ENCODE measurements at regions not wholly inside any gene's neighbourhood (a gene's known extent, or its start where the extent isn't known, plus 50 kb on each side); places are given as distances from the start of the nearest gene placed in this dataset.

DNA sequence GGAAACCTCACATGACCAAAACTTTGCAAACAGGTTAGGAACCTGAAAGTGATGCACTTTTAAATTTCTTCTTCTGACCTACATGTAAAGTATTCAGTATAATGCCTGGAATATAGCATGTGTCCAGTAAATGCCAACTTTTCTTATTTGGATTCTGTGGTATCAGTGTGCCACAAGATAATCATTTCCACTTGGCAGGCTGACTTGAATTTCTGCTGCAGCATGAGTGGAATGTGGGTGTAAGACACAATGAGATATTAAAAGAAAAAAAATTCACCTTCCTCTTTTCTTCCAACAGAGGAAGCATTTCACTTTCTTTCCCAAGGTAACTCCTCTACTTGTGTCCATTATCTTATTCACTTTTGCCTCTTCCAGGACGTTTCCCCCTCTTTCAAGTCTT is 141.9 kb upstream of the PRKD1 start:
- TF ChIP-seq, protein P1, sequence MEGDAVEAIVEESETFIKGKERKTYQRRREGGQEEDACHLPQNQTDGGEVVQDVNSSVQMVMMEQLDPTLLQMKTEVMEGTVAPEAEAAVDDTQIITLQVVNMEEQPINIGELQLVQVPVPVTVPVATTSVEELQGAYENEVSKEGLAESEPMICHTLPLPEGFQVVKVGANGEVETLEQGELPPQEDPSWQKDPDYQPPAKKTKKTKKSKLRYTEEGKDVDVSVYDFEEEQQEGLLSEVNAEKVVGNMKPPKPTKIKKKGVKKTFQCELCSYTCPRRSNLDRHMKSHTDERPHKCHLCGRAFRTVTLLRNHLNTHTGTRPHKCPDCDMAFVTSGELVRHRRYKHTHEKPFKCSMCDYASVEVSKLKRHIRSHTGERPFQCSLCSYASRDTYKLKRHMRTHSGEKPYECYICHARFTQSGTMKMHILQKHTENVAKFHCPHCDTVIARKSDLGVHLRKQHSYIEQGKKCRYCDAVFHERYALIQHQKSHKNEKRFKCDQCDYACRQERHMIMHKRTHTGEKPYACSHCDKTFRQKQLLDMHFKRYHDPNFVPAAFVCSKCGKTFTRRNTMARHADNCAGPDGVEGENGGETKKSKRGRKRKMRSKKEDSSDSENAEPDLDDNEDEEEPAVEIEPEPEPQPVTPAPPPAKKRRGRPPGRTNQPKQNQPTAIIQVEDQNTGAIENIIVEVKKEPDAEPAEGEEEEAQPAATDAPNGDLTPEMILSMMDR (conservative IDR thresholded peaks at IDR 0.05; ENCODE audit: low read depth, low read length): no peak
- TF ChIP-seq EZH2 (IDR thresholded peaks at IDR 0.05; ENCODE audit: low read length, unreplicated experiment) (no peak), EZH2phosphoT487 (IDR thresholded peaks at IDR 0.05; ENCODE audit: borderline replicate concordance, low read length) (no peak)
